CD4-positive, alpha-beta T cell treated with Interleukin-15 for 1 hour (primary cell): ENCODE measurements at regions not wholly inside any gene's neighbourhood (a gene's known extent, or its start where the extent isn't known, plus 50 kb on each side); places are given as distances from the start of the nearest gene placed in this dataset.

Experiments used
- DNase-seq: peaks from one replicate; pipeline ENCODE4 v3.0.0-alpha.2; 2020

- DNase-seq, result no peak
Measured at GRCh38 chr1:56062625-56063024, 516.7 kb downstream of the PLPP3 start.

- DNase-seq, result no peak
Measured at GRCh38 chr1:56061824-56062223, 517.5 kb downstream of the PLPP3 start.

GRCh38 chr1:56060906-56061305 is 518.5 kb downstream of the PLPP3 start:
- DNase-seq, result no peak

GRCh38 chr1:56057466-56058405 is 521.6 kb downstream of the PLPP3 start:
- DNase-seq, result no peak

- DNase-seq, result no peak
Measured at GRCh38 chr1:56056438-56057287, 522.7 kb downstream of the PLPP3 start.

- no peak for DNase-seq
Measured at GRCh38 chr1:56054959-56055358, 524.4 kb downstream of the PLPP3 start.

- DNase-seq, result no peak
Measured at GRCh38 chr1:56052041-56052440, 527.3 kb downstream of the PLPP3 start.

- DNase-seq, result no peak
Measured at GRCh38 chr1:56050911-56051310, 528.5 kb downstream of the PLPP3 start.

- no peak for DNase-seq
Measured at GRCh38 chr1:56045477-56045876, 533.9 kb downstream of the PLPP3 start.

- no peak for DNase-seq
Measured at GRCh38 chr1:56045062-56045461, 534.3 kb downstream of the PLPP3 start.

- no peak for DNase-seq
Measured at GRCh38 chr1:56036479-56036878, 542.9 kb downstream of the PLPP3 start.

- DNase-seq, result no peak
Measured at GRCh38 chr1:56034847-56035481, 544.4 kb downstream of the PLPP3 start.

- no peak for DNase-seq
Measured at GRCh38 chr1:56034222-56034621, 545.1 kb downstream of the PLPP3 start.

GRCh38 chr1:56033321-56034037 is 545.9 kb downstream of the PLPP3 start:
- no peak for DNase-seq

- DNase-seq, result no peak
Measured at GRCh38 chr1:56032096-56032676, 547.2 kb downstream of the PLPP3 start.

- no peak for DNase-seq
Measured at GRCh38 chr1:56031001-56031400, 548.4 kb downstream of the PLPP3 start.

GRCh38 chr1:56029319-56030003 is 549.9 kb downstream of the PLPP3 start:
- DNase-seq, result no peak

GRCh38 chr1:56028911-56029310 is 550.5 kb downstream of the PLPP3 start:
- DNase-seq, result no peak

GRCh38 chr1:56028244-56028643 is 551.1 kb downstream of the PLPP3 start:
- no peak for DNase-seq

- no peak for DNase-seq
Measured at GRCh38 chr1:56025942-56026341, 553.4 kb downstream of the PLPP3 start.

GRCh38 chr1:56024155-56024554 is 555.2 kb downstream of the PLPP3 start:
- DNase-seq, result no peak

- DNase-seq, result no peak
Measured at GRCh38 chr1:56019922-56020321, 559.4 kb downstream of the PLPP3 start.
